GM12864 (cell line): ENCODE measurements at regions not wholly inside any gene's neighbourhood (a gene's known extent, or its start where the extent isn't known, plus 50 kb on each side); places are given as distances from the start of the nearest gene placed in this dataset.
"Not testable (repeated sequence)": the region's sequence is repeated elsewhere in the genome, so short reads cannot be mapped to it uniquely, and the experiment has no call there.

Source experiments
- DNase-seq: peaks from one replicate; pipeline ENCODE4 v3.0.0-alpha.2; 2011; ENCODE audit warnings: low read depth
- H3K4me3 ChIP-seq: 2 replicates; pipeline ENCODE4 v1.5.1; 2011; ENCODE audit warnings: mild to moderate bottlenecking, low read depth, low read length, control low read depth
- CTCF ChIP-seq: IDR thresholded peaks from 2 replicates; pipeline ENCODE4 v1.5.1; 2011; ENCODE audit warnings: low read depth, mild to moderate bottlenecking, moderate library complexity, low read length, control low read depth, inconsistent platforms; ENCODE audit errors: missing control alignments

- not testable (repeated sequence) for DNase-seq, H3K4me3 ChIP-seq
These were observed 183.0 kb downstream of the HACE1 start for GRCh38 chr6:104676679-104677078.

GRCh38 chr6:104675161-104675560 lies 184.6 kb downstream of the HACE1 start:
- not testable (repeated sequence) for H3K4me3 ChIP-seq, DNase-seq

GRCh38 chr6:104673078-104673477 lies 186.6 kb downstream of the HACE1 start:
- DNase-seq, H3K4me3 ChIP-seq: not testable (repeated sequence)

GRCh38 chr6:104671591-104671891 lies 188.2 kb downstream of the HACE1 start:
- not testable (repeated sequence) for DNase-seq, H3K4me3 ChIP-seq

GRCh38 chr6:104670834-104671590 lies 188.7 kb downstream of the HACE1 start:
- not testable (repeated sequence) for DNase-seq, H3K4me3 ChIP-seq

GRCh38 chr6:104669483-104669882 lies 190.2 kb downstream of the HACE1 start:
- H3K4me3 ChIP-seq, result no peak overlapping the region
- no peak for DNase-seq
- no peak for TF ChIP-seq CTCF

- no peak overlapping the region for H3K4me3 ChIP-seq
- no peak for DNase-seq
- TF ChIP-seq CTCF, result no peak
These were observed 203.5 kb downstream of the HACE1 start for GRCh38 chr6:104656235-104656634.

GRCh38 chr6:104653781-104654180 lies 205.9 kb downstream of the HACE1 start:
- no peak overlapping the region for H3K4me3 ChIP-seq
- TF ChIP-seq CTCF, result no peak
- DNase-seq, result no peak

DNA sequence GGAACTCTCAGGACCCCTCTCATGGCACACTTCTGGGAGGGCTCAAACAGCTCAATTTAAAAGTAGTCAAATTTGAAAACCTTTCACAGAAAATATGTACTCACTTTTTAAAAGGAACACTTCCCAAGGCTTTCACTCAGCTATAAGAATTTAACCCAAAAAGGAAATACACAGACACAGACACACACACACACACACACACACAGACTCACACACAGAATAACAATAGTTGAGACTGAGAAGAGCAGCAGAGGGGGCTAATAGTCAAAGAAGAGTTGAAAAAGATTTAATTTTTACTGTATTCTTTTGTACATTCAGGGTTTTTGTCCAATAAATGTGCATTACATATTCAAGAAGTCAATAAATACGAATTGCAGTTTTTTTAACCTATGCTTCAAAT lies 211.4 kb downstream of the HACE1 start:
- no peak for TF ChIP-seq CTCF
- H3K4me3 ChIP-seq, result no peak overlapping the region
- DNase-seq, result no peak

DNA sequence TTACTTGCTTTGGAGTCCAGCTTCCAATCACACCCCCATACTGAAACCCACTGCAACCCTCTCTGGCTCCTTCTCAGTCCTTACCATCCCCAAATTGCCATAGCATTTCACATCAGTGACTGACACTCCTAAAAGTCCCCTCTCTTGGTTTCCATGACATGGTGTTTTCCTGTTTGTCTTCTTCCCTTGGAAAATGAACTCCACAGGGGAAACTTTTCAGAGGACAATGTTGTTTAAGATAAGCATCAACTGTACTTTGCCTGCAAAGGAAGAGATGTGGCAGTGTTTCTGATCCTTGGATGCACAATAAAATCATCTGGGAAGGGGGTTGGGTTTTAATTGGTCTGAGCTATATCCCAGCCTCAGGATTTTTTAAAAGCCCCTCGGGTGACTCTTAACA lies 214.9 kb downstream of the HACE1 start:
- no peak overlapping the region for H3K4me3 ChIP-seq
- TF ChIP-seq CTCF, result no peak
- no peak for DNase-seq
